GM21529 (cell line): ENCODE measurements at regions not wholly inside any gene's neighbourhood (a gene's known extent, or its start where the extent isn't known, plus 50 kb on each side); places are given as distances from the start of the nearest gene placed in this dataset.
"Not testable (repeated sequence)": the region's sequence is repeated elsewhere in the genome, so short reads cannot be mapped to it uniquely, and the experiment has no call there.

ENCODE experiments used
- ATAC-seq: cut with Tn5 transposase; IDR thresholded peaks from one replicate; pipeline ENCODE4 v1.9.1; 2021; ENCODE audit not compliant: unreplicated experiment

DNA sequence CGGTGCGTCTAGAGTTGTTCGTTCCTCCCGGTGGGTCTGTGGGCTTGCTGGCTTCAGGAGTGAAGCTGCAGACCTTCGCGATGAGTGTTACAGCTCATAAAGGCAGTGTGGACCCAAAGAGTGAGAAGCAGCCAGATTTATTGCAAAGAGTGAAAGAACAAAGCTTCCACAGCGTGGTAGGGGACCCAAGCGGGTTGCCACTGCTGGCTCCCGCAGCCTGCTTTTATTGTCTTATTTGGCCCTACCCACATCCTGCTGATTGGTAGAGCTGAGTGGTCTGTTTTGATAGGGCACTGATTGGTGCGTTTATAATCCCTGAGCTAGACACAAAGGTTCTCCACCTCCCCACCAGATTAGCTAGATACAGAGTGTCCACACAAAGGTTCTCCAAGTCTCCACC is 250.4 kb downstream of the GJA1 start:
- ATAC-seq = not testable (repeated sequence)

GRCh38 chr6:121686611-121687023 is 251.2 kb downstream of the GJA1 start:
- ATAC-seq = no peak

DNA sequence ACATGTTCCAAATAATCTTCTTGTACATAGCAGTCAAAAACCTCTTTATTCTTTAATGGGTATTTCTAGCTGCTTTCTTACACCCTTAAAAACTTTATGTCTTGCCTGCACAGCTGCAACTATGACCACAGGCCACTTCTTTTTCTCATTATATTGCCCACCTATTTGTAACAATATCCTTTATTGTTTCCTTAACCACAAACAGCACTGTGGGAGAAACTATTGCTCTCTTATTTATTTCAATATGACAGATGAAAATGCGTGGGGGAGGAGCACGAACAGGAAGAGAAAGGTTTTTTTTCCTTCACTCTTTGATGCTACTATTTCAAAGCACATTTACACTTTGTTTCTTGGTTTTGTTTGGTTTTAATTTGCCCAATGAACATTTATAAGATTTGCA is 253.5 kb downstream of the GJA1 start:
- no peak for ATAC-seq

DNA sequence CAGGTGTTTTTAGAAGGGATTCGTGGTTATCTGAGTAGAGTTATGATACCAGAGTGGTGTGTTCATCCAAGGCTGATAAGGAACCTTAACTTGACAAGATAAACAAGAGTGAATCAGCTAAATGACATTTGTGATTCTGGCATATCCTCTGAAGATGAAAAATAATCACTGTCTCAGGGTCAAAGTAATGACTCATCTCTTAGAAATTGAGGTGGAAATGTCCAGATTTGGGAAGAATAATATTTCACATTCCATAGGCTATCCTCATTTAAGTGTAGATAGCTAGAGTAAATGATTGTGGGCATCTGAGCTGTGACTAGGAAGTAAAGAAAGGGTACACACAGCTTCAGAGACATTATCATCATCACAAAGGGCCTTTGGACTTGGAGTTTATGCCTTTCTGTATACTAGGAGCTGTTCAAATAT is 255.7 kb downstream of the GJA1 start:
- ATAC-seq = no peak

DNA sequence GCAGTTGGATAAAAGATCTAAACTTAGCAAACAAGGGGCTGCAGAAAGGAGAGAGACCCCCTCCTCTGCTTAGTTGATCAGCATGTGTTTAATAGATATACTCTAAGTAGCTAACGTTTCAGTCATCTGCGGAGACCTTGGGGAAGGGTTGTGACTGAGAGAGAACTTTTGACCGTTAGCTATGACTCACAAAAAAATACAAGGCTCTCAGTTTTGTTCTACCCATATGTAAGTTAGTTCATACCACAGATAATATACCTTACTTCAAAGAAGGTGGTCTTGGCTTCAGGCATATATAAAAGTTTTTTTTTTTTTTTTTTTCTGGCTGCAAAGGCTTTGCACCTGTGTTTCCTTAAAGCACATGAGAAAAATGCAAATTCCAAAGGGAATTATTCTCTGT is 258.9 kb downstream of the GJA1 start:
- no peak for ATAC-seq

GRCh38 chr6:121694801-121695251 is 259.4 kb downstream of the GJA1 start:
- ATAC-seq = no peak

GRCh38 chr6:121695329-121695728 is 259.9 kb downstream of the GJA1 start:
- no peak for ATAC-seq

DNA sequence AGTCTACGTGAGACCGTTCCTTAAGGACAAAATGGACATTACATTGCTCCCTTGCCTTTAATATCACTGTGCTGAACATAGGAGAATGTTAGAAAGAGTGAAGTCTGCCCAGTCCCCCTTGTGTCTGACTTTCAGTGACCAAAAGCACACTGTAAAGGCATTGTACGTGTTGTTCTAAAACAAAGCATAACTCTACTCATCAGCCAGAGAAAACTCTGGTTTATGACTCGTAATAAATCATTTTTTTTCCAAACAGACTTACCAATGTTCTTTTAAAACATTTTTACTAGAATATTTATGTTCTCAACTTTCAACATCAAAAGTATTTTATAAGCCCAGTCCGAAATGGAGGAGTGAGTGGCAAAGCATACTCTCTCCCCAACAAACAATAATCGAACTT is 262.5 kb downstream of the GJA1 start:
- no peak for ATAC-seq

DNA sequence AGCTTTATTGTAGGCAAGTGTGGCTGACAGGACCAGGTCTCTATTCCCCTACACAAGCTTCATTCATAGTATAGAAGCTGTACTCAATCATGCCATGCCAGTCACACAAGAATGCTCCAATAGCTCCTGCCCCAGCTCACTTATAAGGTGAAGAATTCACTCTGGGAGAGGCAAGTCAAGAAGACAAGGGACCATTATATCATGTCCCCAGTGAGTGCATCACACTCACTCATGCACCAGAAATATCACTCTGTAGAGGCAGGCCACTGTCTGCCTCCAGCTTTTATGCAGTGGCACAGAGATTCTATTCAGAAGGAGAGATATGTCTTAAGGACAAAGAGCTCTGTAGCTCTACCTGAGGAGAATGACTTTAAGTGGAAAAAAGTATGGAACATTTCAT is 263.2 kb downstream of the GJA1 start:
- ATAC-seq = no peak

- not testable (repeated sequence) for ATAC-seq
Measured at GRCh38 chr6:121703129-121703528, 267.7 kb downstream of the GJA1 start.

- ATAC-seq = no peak
Measured at GRCh38 chr6:121711472-121711871, 276.0 kb downstream of the GJA1 start.

DNA sequence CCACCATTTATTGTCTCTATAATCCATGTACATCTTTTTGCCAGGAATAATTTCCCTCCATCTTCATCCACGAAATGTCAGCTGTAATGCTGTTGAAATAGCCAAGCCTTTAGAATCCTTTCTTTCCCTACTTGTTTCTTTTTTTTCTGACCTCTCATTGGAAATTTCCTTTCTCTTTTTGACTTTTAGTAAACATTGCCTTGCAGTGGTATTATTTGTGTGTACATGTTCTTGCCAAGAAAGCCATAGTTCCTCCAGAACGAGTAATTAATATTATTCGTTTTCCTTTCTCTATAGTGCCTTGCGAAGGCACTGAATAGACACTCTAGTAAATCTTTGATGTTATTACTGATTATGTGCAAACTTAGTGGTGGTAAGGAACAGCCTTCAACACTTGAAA is 282.2 kb downstream of the GJA1 start:
- no peak for ATAC-seq

- not testable (repeated sequence) for ATAC-seq
Measured at GRCh38 chr6:121720867-121721266, 285.4 kb downstream of the GJA1 start.

DNA sequence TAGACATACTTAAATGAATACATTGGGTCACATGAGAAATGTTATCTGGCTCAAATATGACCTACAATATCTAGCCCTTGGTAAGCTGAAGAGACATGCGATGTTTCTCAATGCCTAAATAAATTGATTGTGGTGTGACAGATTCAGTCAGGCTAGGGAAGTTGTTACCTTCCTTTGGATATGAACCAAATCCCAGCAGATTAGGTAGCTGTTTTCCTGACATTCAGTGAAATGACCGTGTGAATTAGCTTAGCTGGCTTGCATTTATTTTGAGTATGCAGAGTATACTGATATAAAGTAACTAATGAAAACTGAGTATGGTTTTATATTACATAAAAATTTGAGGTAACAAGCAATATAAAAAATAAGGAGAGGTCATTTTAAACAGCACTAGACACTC is 288.2 kb downstream of the GJA1 start:
- ATAC-seq = no peak

DNA sequence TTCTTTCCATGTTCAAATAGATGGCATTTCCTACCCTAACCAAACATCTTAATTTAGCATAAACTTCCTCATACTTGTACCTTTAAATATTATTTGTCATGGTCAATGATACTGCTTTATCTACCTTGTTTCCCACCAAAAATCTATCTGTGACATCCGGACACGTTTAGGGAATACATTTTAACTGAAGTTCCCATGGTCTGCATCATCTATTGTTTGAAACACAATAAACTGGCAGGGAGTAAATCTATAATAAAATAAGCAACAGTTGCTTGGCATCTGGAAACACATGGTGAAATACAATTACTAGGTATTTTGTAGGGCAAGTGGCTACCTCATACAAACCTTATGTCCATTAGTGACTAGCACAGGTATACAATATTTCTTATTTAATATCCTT is 289.1 kb downstream of the GJA1 start:
- ATAC-seq = no peak

- no peak for ATAC-seq
Measured at GRCh38 chr6:121726596-121726995, 291.1 kb downstream of the GJA1 start.

DNA sequence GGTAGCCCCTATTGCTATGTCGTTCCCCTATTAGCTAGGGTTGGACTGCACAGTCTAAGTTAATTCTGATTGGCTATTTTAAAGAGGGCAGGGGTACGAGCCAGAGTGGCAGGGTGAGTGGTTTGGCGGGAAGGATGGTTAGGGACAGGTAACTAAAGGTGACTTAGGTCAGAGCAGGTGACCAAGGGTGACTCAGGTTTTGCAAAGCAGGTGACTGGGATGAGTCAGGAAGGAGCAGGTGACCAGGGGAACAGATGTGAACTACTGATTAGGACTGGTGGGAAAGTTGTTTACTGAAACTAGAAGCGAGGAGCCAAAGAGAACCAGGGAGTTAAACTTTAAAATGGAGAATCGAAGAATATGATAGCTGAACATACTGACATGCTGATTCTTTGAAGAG is 295.2 kb downstream of the GJA1 start:
- ATAC-seq = no peak

DNA sequence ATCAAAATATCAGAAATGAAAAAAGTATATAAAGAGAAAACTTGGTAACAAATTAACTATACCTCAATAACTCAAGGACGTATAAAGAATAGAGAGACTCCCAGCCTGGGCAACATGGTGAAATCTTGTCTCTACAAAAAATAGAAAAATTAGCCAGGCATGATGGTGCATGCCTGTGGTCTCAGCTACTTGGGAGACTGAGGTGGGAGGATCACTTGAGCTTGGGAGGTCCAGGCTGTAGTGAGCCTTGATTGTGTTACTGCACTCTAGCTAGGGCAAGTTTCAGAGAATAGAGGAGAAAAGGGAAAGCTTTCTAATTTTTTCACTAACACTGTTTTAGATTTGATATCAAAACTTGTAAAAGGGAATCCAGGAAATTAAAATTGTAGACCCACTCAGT is 295.9 kb downstream of the GJA1 start:
- no peak for ATAC-seq

- no peak for ATAC-seq
Measured at GRCh38 chr6:121732641-121733040, 297.2 kb downstream of the GJA1 start.

DNA sequence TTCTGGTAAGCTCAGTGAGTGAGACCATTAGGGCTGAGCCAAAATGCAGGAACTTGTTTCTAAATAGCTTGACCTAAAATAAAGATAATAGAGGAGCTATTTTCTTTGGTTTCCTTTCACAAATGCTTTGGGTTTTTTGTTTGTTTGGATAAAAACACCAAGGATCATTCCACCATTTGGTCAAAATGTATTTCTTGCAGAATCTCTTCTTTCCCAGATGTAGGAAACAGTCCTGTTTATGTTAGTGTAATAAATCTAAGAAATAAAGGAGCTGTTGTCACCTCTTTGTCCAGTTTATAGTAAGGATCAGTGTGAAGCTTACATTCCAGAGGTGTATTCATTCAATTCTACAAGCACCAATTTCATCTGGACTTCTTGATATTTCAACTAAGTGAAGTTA is 297.8 kb downstream of the GJA1 start:
- no peak for ATAC-seq

DNA sequence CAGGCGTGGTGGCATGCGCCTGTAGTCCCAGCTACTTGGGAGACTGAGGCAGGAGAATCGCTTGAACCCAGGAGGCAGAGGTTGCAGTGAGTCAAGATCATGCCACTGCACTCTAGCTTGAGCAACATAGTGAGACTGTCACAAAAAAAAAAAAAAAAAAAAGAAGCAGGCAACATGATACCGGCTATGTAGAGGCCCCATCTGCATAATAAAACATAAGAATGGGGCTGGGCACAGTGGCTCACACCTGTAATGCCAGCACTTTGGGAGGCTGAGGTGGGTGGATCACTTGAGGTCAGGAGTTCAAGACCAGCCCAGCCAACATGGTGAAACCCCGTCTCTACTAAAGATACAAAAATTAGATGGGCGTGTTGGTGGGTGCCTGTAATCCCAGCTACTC is 304.7 kb downstream of the GJA1 start:
- not testable (repeated sequence) for ATAC-seq

DNA sequence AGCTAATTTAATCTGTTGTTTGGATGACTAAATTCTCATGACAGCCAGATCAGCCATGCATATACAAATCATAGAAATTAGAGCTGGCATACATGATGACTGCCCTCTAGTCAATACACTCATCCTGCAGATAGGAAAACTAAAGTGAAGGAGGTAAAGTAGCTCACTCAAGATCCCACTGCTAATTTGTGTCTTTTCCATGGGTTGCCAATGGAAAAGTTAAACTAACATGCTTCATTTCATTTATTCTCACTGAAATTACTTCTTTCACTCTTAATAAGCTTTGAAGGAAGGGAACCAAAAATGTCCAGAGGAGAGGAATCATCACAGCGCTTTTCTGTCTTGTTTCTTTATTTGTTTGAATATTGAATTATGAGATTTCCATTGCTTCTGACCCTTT is 308.2 kb downstream of the GJA1 start:
- no peak for ATAC-seq

- no peak for ATAC-seq
Measured at GRCh38 chr6:121748376-121748775, 312.9 kb downstream of the GJA1 start.

- no peak for ATAC-seq
Measured at GRCh38 chr6:121748850-121749249, 313.4 kb downstream of the GJA1 start.
